Ascending aorta (tissue), 2 donors: ENCODE measurements at regions not wholly inside any gene's neighbourhood (a gene's known extent, or its start where the extent isn't known, plus 50 kb on each side); places are given as distances from the start of the nearest gene placed in this dataset.

ENCODE experiments used
- DNase-seq, 2 donors: peaks; one replicate each; pipeline ENCODE4 v3.0.0-alpha.2; 2019; ENCODE audit warnings: low spot score in 2 of 2
- H3K27ac ChIP-seq, 2 donors: fragments of 200-600 bp; sonication (generic); one replicate each; pipeline ENCODE4 v1.5.1; 2016 to 2017; ENCODE audit warnings: mild to moderate bottlenecking in 1 of 2
- H3K27me3 ChIP-seq: fragments of 200-600 bp; sonication (generic); one replicate; pipeline ENCODE4 v1.5.1; 2017
- H3K36me3 ChIP-seq, 2 donors: fragments of 200-600 bp; sonication (generic); one replicate each; pipeline ENCODE4 v1.5.1; 2016
- H3K4me1 ChIP-seq, 2 donors: fragments of 200-600 bp; sonication (generic); one replicate each; pipeline ENCODE4 v1.5.1; 2016 to 2017; ENCODE audit warnings: mild to moderate bottlenecking in 1 of 2
- H3K4me3 ChIP-seq, 2 donors: fragments of 200-600 bp; sonication (generic); one replicate each; pipeline ENCODE4 v1.5.1; 2016 to 2017; ENCODE audit warnings: mild to moderate bottlenecking in 1 of 2
- H3K9me3 ChIP-seq, 2 donors: fragments of 200-600 bp; sonication (generic); one replicate each; pipeline ENCODE4 v1.5.1; 2016
- CTCF ChIP-seq, 3 experiments: fragments of 200-600 bp in 2 of 3; fragments of 450-650 bp in 1 of 3; sonication (generic) in 2 of 3; IDR thresholded peaks; one replicate each; pipeline ENCODE4 v1.5.1; 2016 to 2019; ENCODE audit warnings: antibody characterized with exemption in 3 of 3, mild to moderate bottlenecking in 1 of 3, moderate library complexity in 1 of 3
- intact Hi-C: fragments of 100-400 bp; cut with DNase I; formaldehyde crosslinking; loops from one replicate; pipeline ENCODE4 v1.15.1; 2023

GRCh38 chr20:50288128-50288623, 97.5 kb downstream of the CEBPB start:
- no peak for DNase-seq
- no peak for TF ChIP-seq CTCF (IDR thresholded peaks at IDR 0.05)
- Histone ChIP-seq H3K27ac (no peak overlapping the region), H3K4me3 (no peak overlapping the region), H3K4me1 (peaks cover 14 to 36% of the 10 kb centered on the region in 2 donors), H3K27me3 (no peaks in the 10 kb centered on the region), H3K9me3 (no peaks in the 10 kb centered on the region), H3K36me3 (no peaks in the 10 kb centered on the region)
- intact Hi-C loops, result no loop called here

GRCh38 chr20:50289581-50289980, 99.0 kb downstream of the CEBPB start:
- H3K36me3 ChIP-seq, result no peaks in the 10 kb centered on the region
- H3K4me1 ChIP-seq, result peaks cover 9 to 29% of the 10 kb centered on the region in 2 donors
- H3K9me3 ChIP-seq, result no peaks in the 10 kb centered on the region
- no peak overlapping the region for H3K4me3 ChIP-seq
- no peak for DNase-seq
- no peaks in the 10 kb centered on the region for H3K27me3 ChIP-seq
- no peak overlapping the region for H3K27ac ChIP-seq
- no peak for TF ChIP-seq CTCF (IDR thresholded peaks at IDR 0.05)
- intact Hi-C loops, result no loop called here

GRCh38 chr20:50290112-50290511, 99.5 kb downstream of the CEBPB start:
- no peak for DNase-seq
- Histone ChIP-seq H3K27ac (no peak overlapping the region), H3K36me3 (no peaks in the 10 kb centered on the region), H3K27me3 (no peaks in the 10 kb centered on the region), H3K4me3 (no peak overlapping the region), H3K9me3 (no peaks in the 10 kb centered on the region), H3K4me1 (peaks cover 8 to 27% of the 10 kb centered on the region in 2 donors)
- intact Hi-C loops, result no loop called here
- TF ChIP-seq CTCF (IDR thresholded peaks at IDR 0.05), result no peak

GRCh38 chr20:50290808-50291207, 100.2 kb downstream of the CEBPB start:
- intact Hi-C loops, result no loop called here
- no peaks in the 10 kb centered on the region for H3K9me3 ChIP-seq

DNA sequence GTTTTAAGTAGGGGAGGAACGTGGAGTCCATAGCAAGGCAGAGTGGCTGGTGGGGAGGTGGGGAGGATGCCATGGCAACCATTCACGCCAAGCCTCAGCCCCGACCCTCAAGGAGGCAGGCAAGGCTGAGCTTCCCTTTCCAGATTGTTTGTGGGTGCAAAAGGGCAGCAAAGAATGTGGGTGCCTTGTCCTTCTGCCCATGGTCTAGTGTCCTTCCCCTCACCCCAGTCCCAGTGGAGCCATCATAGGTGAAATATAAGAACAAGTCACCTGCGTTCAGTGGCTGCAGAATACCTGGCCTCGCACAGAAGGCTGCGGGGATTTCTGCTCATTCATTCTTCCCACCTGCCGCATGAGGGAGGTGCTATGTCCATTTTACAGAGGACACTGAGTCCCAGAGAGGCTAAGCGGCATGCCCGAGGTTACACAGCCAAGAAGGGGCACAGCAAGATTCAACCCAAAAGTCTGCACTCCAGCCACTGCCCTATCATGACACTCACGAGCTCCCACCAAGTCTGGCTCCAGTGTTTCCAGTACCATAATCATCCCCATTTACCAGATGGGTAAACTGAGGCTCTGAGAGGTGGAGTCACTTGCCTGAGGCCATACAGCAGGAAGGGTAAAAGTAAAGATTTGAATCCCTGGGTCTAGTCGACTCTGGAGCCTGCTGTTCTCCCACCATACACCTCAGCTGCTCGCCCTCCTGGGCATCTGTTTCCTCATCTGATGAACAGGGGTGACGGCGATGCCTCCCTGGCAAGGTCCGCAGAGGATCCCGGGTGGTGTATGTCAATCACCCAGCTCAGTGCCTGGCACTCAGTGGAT, 100.8 kb downstream of the CEBPB start:
- no peak for TF ChIP-seq CTCF (IDR thresholded peaks at IDR 0.05)
- Histone ChIP-seq H3K36me3 (no peaks in the 10 kb centered on the region), H3K4me1 (peaks cover 8 to 23% of the 10 kb centered on the region in 2 donors), H3K27me3 (no peaks in the 10 kb centered on the region), H3K9me3 (no peaks in the 10 kb centered on the region), H3K27ac (peak overlapping the region; percentile 66 to 79), H3K4me3 (no peak overlapping the region)
- intact Hi-C loops, result no loop called here
- DNase-seq, result no peak

More at GRCh38 chr20:50290808-50291207, 100.2 kb downstream of the CEBPB start:
- Histone ChIP-seq H3K27me3 (no peaks in the 10 kb centered on the region), H3K36me3 (no peaks in the 10 kb centered on the region), H3K4me1 (peaks cover 8 to 27% of the 10 kb centered on the region in 2 donors), H3K27ac (no peak overlapping the region), H3K4me3 (no peak overlapping the region)
- TF ChIP-seq CTCF (IDR thresholded peaks at IDR 0.05), result no peak
- no peak for DNase-seq
